HG02623 (cell line): ENCODE measurements at regions not wholly inside any gene's neighbourhood (a gene's known extent, or its start where the extent isn't known, plus 50 kb on each side); places are given as distances from the start of the nearest gene placed in this dataset.

Experiments used
- ATAC-seq: cut with Tn5 transposase; IDR thresholded peaks from one replicate; pipeline ENCODE4 v1.9.1; 2021; ENCODE audit warnings: moderate library complexity; ENCODE audit not compliant: unreplicated experiment

DNA sequence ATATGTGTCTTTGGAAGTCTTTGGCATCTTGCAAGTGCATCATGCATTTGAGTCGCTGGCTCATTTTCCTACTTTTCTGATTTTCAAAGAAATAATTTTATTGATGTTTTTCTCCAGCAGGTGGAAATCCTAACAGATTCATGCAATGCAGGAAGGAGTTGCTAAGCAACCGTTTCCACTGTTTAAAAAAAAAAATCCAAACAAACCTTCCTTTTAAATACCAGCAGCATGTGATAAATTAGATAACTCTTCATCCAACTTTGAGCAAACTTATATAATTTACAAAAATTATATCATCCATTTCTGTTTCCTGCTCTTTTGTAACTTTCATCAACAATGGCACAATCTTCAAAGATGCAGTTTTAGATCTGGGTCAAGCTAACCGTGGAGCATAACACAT is 364.1 kb downstream of the MFSD1 start:
- no peak for ATAC-seq

DNA sequence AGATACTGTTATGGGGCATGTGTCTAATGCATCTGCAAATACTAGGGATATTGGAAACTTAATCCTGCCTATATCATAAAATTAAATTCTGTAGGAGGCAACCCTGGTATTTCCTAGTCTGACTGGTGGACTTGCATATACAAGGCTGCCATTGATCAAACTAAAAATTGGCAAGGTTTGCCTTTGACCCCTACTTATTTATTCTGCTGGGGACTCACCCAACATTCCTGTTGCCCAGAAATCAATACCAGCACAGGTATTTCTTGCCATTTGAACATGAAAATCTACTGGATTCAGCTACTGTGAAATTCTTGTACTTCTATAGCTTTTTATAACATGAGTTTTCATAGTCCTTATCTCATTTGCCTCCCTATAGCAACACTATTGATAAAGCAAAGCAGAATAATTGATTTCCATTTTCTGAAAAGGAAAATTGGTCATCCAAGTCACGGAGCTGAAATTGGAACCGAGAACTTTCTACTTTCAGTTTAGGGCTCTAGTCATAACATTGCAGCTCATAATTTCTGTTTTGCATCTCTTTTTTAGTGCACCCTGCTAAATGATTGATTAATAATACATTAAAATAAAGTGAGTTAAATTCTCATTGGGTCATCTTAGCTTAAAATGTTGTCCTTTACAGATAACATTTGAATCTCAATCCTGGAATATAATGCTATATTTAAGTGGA is 365.2 kb downstream of the MFSD1 start:
- ATAC-seq: no peak

DNA sequence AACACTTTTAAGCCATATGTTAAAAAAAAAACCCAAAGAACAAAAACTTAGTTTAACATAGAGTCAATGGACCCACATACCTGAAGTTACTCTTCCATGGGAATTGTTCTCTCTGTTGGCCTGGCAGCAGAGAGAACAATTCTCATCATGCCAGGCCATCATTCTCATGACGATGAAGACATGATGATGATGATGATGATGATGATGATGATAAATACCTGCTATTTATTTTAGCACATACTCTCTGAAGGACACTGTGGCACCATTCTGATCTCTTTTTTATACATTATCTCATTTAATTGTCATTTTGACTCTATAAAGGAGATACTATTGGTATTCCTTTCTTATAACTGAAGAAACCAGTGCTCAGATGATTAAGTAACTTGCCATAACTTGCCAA is 366.9 kb downstream of the MFSD1 start:
- ATAC-seq: no peak

DNA sequence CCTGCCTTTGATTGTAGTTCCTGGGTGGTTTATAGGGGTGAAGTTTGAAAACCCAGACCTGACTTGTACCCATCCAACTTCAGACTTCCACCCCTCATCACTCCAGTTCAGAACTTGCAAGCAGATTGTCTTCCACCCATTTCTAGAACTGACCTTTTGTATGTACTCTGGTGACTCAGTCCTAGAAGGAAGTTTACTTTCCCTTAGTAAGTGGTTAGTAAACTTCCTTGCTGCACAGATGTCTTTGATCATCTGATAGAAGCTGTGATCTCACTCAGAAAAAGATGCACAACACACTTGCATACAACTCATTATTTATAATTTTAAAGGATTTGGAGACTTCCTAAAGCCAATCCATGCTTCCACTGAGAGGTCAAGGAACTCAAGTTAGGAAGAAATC is 368.0 kb downstream of the MFSD1 start:
- no peak for ATAC-seq

DNA sequence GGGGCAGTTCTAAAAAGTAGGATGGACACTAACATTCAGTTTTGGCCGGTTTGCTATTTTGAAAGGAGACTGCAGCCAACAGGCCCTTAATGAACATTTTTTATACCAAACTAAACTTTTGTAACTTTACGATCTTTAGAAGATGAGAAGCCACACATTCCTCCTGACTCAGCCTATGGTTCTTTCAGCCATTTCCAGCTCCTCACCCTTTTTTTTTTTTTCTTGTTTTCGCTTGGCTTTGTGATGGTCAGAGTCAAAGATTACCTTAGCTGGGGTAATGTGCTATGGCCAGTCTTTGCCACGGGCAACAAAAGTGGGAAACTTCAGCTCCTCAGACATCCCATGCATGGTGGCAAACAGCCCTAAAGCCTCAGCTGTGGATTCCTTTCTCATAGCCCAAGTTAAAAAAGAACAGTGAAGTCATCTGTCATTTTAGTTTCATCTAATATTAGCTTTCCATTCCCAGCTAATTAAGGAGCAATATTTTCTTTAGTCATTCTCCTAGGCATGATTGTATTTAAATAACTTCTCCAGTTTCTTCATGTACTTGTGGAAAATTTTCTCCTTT is 368.7 kb downstream of the MFSD1 start:
- no peak for ATAC-seq

DNA sequence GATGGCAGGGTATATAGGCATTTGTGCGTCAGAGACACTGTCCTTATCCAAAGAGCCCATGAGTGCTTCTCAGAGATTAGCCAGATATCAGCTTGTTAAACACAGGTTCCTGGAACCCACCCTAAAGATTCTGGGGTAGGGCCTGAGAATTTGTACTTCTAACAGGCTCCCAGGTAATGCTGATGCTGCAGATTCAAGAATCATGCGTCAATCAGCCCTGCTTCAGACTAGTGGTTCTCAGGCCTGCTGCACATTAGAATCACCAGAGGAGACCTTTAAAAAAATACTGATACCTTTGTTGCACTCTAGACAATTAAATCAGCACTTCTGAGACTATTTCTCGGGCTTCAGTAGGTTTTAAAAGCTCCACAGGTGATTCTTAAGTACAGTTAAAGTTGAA is 369.5 kb downstream of the MFSD1 start:
- no peak for ATAC-seq

DNA sequence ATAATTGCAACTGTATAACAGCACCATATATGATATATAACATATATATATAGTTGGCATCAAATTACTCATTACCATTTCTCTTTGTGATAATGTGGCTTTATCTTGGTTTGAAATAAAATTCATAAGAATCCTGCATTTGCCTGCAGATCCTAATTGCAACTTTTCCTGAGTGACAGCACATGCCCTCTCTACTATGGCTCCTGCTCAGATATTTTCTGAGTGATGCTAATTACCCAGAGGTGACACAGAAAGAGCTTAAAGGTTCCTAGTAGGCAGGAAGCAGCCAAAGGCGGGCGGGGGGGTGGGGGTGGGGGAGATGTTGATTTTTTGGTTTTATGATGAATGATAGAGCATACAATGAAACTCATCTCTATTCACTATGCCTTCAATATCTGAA is 370.6 kb downstream of the MFSD1 start:
- ATAC-seq: no peak

DNA sequence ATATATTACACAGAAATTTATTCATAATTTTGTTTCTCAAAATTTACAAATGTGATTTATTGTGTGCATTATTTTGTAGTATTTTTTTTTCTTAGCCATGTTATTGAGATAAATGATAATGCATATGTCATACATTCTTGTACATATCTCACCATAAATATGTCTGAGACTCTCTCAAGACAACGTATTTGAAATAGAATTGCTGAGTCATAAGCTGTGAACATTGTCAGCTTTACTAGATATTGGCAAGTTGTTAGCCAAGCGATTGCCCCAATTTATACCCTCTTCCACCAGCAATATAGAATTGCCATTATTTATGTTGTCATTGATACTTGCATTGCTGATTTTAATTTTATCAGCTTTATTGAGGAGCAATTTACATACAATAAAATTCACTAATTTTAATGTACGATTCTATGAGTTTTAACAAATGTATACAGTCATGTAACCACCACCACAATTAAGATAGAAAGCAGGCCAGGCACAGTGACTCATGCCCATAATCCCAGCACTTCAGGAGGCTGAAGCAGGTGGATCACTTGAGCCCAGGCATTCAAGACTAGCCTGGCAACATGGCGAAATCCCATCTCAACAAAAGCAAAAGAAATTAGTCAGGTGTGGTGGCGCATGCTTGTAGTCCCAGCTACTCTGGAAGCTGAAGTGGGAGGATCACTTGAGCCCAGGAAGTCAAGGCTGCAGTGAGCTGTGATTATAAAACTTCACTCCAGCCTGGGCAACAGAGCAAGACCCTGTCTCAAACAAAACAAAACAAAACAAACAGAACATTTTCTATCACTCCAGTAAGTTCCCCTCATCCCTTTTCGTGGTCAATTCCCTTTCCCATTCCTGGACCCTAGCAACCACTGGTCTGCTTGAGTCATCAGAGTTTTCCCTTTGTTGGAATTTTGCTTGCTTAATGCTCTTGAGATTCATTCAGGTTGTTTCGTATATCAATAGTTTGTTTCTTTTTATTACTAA is 373.1 kb downstream of the MFSD1 start:
- no peak for ATAC-seq

DNA sequence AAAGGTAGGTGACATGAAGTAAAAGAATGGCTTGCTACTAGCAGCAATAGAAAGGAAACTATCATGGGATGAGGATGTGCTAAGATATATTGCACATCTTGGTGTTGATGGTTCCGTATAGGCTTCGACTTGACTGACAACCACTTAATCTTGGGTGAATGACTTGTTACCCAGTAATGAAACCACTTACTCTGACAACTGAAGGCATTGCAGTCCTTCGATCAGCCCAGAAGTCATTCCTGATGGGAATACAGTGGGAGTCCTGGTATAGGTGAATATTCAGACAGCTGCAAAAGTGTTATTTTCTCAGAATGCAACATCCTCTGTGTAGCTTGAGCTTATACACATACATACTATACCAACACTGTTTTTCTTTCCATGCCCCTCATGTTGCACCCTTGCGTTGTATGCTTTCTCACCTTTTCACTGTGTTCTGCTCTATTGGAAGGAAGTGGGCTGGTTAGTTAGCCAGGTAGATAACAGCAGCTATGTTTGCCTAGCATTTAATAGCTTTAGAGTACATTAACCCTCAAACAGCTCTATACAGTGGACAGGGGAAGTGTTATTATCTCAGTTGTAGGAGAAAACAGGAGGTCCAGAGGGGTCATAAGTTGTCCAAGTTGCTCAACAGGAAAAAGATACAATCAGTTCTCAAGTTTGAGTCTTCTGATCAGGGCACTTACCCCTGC is 376.5 kb downstream of the MFSD1 start:
- no peak for ATAC-seq

DNA sequence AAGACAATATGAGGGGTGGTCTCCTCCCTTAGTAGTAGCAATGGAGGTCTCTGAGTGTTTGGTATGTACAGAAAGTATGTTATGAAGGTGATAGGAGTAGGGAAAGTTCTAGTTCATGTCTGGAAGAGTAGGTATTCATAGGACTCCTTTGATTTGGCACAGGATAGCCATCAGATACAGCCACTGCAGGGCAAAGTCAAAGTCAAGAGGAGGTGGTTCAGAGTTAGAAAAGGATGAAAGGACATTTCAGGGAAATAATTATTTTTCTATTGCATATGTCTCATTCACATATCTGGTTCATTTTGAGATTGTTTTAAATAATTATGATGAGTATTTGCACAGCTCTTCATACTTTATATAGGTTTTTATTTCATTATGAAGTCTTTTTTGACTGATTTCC is 381.1 kb downstream of the MFSD1 start:
- ATAC-seq: no peak

DNA sequence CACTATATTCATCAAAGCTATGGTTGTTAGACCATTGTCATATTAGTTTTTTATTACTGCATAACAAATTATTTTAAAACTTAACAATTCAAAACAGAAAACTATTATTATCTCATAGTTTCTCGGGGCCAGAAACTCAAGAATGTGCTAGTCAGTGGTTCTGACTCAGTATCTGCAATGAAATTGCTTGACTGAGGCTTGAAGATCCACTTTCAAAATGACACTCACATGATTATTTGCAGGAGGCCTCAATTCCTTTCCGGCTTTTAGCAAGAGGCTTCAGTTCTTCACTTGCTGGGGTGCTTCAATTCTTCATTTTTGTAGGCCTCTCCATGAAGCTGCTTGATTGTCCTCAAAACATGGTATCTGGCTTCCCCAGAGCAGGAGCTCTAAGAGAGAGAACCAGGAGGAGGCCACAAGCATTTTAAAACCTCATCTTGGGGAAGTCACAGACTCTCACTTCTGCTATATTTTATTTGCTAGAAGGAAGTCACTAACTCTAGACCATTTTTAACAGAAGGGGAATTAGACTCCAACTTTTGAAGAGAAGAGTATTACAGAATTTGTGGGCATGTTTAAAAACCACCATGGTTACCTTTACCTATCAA is 383.7 kb downstream of the MFSD1 start:
- ATAC-seq: peak; percentile 74

DNA sequence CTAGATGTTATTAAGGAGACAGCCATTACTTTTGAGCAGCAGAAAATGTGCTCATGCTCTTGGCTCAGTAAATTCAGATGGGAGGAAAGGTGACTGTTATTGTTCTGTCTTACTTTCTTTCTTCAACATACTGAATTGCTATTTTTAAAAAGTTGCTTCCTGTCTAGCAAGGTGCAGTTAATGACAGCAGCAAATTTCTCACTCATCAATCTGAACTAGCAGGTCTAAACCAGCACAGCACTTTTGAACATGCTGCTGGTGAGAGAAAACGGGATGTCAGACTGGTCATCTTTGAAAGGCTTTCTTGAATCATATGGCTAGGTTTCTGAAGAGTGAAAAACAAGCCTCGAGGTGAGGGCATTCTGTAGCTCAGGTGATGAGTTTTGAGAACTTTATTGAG is 384.7 kb downstream of the MFSD1 start:
- ATAC-seq: peak; percentile 43

DNA sequence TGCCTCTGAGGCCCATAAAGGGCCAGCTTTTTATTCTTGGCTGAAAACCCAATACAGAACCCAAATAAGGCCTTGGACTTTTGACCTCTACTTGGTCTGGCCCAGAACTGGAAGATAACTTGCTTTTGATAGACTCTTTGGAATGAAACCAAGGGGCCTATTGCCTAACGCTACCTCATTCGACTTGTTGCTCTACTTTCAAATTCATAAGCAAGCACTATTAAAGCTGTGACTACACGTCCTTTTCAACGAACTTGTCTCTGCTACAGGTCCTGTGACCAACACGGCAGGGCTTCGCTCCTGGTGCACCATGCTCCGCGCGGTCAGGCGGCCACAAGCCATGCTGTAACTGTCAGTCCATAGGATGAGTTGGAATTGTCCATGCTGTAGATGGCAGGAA is 385.4 kb downstream of the MFSD1 start:
- no peak for ATAC-seq

DNA sequence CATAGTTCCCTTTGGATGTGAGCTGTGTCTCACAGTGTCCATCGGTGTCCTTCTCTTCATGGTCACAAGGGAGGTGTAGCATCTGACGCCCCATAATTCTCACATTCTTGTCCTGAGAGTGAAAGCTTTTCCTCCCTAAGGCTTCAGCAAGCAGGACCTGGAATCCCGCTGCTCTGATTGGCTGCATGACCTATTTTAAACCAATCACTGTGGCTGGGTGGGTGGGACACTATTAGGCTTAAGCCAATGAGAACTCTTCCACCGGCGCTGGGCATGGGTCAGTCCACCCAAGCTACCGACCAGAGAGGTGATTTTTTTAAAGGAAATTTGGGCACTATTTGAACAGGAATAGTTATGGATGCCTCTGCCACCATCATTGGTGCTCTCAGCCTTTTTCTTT is 385.9 kb downstream of the MFSD1 start:
- no peak for ATAC-seq

DNA sequence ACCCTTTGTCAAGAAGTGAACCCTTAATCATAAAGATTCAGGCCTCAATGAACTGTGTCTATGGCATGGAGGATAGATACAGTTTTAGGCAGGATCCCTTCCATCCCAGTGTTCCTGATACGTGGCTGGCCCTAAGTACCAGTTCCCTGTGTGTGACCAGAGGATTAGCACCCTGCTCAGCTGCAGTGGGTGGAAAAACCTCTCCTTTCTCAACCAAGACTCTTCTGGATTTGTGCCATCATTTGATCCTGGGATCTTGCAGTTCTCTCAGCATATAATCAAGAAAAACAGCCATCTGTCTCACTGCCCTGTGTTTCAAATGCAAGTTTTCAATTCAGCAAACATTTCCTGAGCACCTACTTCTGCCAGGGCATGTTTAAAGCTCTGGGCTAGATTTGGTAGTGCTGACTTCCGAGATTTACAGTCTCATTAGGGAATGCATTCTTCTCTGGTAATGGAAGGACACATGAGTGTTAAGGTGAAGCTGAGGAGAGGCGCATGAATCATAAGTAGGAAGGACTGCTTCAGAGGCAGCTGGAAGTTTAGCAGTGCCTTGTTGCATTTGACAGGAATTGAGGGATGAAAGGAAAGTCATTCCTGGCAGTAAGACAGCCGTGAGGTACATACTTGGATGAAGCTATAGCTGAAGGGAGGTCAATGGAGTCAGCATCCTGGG is 388.3 kb downstream of the MFSD1 start:
- no peak for ATAC-seq

DNA sequence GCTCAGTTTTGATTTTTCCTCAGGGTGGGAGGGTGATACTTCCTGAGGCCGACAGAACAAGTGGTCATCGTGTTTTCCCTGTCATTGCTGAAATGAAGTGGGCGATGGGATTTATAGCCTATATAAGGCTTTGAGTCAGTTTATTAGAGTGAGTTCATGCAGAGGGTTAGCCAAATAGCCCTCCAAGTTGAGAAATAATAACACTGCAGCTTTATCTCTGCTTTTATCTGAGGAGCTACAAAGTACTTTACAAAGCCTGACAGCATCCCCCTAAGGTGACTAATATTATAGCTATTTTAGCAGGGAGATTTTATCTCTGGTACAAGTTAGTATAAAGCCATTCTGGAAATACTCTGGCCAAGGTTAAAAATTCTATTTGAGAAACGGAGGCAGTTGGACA is 389.6 kb downstream of the MFSD1 start:
- ATAC-seq: no peak

DNA sequence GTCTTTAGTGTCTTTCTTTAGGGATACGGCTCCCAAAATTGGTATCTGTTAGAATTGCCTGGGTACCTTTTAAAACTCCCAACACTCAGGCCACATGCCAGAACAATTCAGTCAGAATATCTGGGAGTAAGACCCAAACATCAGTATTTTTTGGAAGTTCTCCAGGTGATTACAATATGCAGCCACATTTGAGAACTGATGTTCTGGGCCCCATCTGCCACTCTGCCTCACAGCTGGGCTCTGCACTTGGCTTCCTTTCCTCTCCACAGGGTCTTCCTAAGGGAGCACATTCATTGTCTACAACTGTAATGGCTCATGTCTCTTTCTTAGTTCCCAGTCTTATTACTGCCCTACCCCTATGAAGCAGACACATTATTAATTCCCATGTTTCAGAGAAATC is 394.5 kb downstream of the MFSD1 start:
- ATAC-seq: no peak

DNA sequence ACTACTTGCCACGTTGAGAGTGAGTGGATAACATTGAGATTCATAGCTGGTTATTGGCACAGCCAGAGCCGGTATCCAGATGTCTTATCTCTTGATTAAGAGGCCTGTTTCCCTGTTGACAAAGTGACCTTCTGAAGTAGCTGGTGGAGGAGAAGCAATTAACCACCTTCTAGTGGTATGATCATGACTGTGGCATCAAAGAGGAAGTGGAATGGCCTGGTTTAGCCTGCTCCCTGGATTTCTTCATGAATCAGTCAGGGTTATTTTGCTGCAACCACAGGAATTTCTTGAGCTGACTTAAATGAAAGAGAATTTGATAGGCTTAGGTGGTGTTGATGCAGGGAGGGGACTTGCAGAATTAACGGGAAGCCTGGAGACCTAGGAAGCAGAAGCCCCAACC is 398.3 kb downstream of the MFSD1 start:
- ATAC-seq: no peak

DNA sequence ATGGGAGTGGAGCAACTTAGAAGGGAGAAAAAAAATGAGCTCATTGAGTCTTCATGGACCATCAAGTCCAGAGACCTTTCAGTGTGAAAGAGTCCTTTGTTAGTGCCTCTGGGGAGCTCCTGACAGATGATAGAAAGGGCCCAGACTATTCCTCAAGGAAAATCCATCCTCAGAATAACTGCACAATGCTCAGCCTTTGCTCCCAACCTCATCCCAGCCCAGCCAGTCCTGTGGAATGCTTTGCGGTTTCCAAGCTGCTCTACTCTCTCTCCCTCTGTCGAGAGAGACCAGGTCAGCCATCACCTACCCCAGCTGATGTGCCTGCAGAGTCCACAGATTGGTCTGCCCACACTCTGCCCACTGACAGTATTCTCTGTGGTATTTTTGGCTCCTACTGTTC is 406.2 kb downstream of the MFSD1 start:
- no peak for ATAC-seq

DNA sequence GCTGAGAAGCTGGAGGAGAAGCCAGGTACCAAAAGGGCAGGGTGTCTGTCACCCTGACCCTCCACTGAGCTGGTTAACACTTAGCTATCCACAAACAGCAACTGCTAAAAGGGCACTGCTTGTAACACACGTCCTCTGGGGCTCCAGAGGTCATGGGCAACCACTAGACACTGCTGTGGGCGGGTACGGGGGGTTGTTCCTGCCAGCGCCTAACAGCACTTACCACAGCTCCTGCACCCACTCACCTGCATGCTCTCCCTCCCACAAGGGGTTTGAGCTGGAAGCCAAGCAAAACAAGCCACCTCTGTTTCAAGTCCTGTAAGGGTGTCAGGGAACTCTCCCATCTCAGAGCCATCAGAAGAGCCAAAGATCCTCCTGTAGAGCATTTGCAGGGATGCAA is 407.6 kb downstream of the MFSD1 start:
- ATAC-seq: no peak
